Limb (tissue), 2 donors: ENCODE measurements at regions not wholly inside any gene's neighbourhood (a gene's known extent, or its start where the extent isn't known, plus 50 kb on each side); places are given as distances from the start of the nearest gene placed in this dataset.
"Not testable (repeated sequence)": the region's sequence is repeated elsewhere in the genome, so short reads cannot be mapped to it uniquely, and the experiment has no call there.

Source experiments
- DNase-seq, 2 donors: peaks; one replicate each; pipeline ENCODE4 v3.0.0-alpha.2; 2016; ENCODE audit errors: extremely low spot score in 2 of 2

DNA sequence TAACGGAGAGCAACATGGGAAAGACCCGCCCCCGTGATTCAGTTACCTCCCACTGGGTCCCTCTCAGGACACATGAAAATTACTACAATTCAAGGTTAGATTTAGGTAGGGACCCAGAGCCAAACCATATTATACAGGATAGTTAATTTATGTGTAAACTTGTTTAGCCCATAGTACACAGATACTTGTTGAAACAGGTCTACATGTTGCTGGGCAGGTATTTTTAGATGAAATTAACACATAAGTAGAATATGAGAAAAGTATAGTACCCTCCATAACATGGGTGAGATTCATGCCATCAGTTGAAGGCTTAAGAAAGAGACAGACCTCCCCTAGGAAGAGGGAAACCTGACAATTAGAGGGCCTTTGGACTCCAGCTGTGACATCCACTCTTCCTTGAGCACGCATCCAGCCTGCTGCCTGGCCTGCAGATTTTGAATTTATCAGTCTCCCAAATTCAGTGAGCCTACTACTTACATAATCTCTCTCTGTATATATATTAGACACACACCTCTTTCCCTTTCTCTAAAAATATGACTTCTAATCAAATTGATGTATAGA, 463.5 kb upstream of the NETO1 start:
- DNase-seq: no peak

DNA sequence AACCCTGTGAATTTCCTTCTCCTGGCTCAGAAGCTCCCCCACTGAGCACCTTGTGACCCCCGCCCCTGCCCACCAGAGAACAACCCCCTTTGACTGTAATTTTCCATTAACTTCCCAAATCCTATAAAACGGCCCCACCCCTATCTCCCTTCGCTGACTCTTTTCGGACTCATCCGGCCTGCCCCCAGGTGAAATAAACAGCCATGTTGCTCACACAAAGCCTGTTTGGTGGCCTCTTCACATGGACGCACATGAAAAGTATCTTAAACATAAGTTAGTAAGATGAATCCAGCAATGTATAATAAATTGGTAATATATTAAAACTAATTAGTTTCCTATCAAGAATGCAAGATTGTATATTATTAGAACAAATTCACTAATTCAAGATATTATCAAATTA, 462.3 kb upstream of the NETO1 start:
- not testable (repeated sequence) for DNase-seq

DNA sequence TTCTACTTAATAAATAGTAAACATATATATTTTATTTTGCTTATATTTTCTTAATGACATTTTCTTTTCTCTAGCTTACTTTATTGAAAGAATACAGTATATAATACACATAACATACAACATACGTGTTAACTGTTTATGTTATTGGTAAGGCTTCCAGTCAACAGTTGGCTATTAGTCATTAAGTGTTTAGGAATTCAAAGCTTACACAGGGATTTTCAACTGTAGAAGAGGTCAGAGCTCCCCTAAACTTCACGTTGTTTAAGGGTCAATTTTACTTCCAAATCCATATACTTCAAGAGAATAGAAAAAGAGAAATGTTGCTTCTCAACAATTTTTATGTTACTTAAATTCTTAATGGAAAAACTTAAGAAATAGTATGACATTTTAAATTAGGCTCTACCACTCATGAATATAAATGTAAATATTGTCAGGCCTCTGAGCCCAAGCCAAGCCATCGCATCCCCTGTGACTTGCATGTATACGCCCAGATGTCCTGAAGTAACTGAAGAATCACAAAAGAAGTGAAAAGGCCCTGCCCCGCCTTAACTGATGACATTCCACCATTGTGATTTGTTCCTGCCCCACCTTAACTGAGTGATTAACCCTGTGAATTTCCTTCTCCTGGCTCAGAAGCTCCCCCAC, 456.5 kb upstream of the NETO1 start:
- DNase-seq: not testable (repeated sequence)

DNA sequence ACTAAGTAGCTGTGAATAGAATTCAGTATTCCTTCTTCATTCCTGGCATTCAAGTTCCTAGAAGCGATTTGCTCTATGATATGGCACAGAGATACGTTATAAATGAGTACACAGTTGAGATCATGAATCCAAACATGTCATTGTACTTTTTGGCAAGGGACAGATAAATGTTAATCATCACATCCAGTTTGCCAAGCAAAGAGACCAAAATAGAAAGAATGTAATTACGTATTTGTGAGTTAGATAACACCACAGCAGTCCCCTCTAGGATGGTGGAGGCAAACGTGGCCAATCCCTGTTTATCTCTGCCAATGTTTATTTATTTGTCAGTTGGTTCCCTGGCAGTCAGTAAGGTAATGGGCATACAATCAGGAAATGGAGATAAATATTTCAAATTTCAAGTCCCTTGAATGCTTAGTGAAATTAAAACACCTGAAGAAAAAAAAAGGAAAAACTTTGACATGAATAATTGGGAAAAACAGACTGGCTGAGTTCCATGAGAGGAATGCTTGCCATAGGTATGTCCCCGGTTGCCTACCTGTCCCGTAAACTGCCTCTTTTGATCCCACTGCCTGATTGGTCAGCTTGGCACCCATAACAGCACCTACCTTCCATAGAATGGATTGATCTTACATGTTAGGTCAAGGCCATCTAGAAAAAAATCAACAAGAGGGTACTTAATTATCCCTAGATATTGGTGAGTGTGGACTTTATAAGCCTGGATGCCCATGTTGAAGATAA, 451.1 kb upstream of the NETO1 start:
- DNase-seq: no peak

DNA sequence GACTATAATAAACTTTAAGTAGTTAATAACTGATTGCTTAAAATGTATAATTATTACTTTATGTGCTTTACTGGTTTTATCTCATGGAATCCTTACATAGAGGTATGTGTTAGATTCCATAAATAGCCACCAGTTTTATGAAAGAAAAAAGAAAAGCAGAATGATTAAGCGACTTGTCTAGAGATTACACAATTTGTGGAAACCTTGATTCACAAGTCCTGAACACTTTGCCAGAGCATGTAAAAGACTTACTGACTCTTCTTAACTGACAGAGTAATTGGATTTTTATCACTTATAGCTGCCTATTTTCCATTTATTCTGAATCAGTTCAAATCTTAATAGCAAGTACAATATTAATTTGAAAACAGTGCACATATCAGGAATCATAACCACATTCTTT, 448.7 kb upstream of the NETO1 start:
- no peak for DNase-seq

DNA sequence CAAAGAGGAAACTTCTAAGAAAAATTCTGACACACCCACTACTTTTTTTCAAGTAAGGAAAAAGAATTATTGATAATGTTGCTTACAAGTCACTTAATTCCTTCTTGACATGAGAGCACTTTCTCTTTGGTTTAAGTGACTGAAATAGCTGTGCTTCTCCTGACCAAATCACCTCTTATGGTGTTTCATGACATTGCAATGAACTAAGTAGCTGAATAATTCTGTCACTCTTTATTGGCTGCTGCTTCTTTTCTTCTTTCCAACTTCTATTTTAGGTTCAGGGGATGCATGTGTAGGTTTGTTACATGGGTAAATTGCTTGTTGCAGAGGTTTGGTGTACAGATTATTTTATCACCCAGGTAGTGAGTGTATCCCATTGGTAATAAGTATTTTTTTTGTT, 447.6 kb upstream of the NETO1 start:
- DNase-seq: no peak

DNA sequence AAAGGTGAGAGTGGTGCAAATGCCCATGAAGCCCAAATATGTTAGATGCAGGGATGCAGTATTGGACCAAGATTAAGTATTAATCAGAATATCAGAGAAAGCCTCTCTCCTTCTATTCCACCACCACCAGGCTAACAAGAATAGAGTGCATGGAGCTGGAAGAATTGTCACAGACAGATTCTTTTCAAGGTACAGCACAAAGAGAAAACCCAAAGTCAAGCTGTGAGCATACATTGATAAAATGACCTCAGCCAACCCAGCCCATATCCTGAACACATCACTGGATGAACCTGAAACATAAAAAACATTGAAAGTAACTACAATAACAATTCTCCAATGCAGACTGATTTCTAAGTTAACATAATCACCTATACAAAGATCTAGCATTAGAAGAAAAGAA, 445.7 kb upstream of the NETO1 start:
- DNase-seq: no peak

DNA sequence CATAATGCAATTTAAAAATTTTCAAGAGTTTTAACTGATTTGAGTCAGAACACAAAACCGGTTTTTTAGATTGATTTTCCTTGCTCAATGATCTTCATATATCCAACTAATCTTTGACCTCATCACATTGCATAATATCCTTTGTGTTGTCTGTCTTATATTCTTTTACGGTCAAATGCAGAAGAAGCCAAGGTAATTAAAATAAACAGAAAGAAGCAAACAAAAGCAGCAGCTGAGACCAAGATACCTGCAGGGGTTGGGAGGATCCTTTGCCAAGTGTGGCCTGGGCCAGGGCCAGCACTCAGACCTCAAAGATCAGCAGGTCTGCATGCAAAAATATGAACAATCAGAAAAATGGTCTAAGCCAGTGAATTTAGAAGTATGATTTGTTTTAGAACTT, 428.9 kb upstream of the NETO1 start:
- DNase-seq: no peak

DNA sequence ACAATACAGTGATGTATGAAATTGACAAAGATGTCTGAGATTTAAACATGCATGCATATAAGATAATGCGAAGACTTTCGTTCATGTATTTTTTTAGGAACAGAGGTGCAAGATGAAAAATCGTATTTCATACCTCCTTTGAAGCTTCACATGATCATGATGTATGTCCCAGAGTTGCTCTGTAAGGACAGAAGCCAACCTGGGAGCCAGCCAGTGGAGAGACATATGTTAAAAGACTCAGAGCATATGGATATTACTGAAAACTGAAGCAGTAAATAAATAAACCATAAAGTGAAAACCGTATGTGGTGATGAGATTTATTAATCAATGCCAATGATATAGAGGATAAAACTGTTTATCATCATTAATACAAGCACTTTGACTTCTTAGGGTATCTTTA, 424.4 kb upstream of the NETO1 start:
- no peak for DNase-seq

DNA sequence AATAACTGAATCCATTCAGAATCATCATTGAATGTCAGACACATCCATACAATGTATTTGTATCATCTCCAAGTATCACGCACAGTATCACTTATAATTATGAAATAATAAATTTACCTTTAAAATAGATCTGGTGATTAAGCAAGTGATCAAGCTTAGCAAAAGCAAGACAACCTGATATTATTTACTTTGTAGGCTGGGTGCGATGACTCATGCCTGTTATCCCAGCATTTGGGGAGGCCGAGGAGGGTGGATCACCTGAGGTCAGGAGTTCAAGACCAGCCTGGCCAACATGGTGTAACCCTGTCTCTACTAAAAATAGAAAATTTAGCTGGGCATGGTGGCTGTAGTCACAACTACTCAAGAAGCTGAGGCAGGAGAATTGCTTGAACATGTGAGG, 421.0 kb upstream of the NETO1 start:
- DNase-seq: no peak

DNA sequence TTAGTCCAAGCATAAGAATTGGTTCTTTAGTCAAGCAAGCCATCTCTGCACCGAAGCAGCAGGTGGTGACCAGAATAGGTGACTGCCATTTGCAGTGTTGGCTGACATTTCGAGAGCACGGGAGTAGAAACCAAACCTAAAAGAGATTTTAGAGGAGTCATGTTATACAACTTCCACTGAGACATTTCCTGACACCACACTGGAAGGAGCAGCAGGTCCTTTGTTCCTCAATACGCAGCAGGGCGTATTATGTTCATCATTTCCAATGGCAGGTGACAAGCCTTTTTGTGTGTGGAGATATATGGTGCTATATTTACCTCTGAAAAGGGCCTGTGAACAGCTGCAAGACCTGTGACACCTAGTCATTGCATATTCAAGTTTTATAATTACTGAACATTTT, 418.8 kb upstream of the NETO1 start:
- DNase-seq: no peak

DNA sequence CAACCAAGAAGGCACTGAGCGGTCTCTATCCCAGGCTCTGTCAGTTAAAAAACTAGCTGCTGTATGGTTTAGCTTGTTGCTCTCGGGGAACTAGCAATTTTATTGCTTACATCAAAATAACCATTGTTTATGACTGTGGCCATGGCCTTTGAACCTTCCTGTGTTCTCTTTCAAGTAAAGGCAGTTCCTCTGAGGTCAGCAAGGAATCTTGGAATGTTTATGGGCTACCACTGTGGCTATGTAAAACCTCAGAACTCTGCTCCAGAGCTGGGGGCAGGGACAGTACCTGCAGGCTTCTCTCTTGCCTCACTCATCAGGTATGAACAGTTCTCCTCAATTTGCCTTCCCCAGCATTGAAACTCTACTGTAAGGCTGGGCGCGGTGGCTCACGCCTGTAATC, 416.0 kb upstream of the NETO1 start:
- DNase-seq: no peak

DNA sequence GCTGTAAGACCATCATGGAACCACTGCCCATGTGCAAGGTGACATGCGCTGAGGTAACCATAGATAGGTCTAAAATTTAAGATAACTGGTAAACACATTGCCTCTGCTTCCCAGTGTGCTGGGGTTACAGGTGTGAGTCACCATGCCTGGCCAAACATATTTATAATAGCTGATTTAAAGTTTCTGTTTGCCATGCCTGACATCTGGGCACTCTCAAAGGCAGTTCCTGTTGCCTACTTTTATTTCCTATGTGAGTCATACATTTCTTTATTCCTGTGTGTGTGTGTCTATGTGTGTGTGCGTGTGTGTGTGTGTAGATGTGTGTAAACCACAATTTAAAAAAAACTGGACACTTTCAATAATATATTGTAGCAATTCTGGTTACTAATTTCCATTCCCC, 415.2 kb upstream of the NETO1 start:
- no peak for DNase-seq

DNA sequence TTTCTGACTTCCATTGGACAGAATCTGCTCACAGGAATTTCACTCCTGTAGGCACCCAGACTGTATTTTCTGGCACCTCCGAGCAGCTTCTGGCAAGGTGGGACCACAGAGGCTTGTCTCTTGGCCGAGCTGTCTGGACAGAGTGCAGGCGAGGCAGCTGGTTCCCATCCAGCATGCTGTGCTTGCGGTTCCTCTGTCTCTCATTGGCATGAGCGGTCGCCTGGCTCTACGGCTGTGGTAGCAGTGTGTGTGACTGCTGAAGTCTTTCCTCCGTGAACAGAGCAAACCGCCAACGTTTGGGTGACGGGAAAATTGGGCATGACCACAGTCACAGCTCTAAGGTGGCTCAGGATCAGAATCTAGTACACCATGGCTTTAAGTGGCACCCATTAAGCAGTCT, 411.7 kb upstream of the NETO1 start:
- DNase-seq: no peak

DNA sequence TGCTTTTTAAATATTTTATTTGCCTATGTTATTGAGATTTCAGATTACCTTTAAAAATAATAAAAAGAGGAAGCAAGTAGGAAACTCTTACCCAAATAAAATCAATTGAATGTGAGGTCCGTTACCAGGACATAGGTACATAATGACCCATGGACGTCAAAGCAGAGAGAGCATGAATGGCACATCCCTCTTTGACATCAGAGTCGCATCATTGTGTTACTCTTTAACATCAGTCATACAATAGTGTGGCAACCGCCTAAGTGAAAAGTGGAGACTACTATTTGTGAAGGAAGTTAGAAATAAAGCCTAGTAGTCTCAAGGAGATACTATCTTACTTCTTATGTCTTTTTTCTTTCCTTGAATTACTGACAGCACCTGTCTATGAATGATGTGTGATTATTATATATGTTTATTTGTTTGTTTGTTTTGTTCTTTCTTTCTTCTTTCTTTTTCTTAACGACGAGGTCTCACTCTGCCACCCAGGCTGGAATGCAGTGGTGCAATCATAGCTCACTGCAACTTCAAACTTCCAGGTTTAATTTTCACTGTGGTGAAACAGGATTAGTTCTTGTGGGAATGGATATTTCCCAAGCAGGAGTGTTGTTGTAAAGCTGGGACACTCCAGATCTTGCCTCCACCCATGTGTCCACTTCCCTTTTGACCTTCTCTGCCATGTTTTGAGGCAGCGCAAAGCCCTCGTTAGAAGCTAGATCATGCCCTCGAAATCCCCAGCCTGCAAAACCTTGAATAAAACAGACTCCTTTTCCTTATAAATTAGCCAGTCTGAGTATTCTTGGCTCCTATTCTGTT, 407.2 kb upstream of the NETO1 start:
- DNase-seq: no peak

DNA sequence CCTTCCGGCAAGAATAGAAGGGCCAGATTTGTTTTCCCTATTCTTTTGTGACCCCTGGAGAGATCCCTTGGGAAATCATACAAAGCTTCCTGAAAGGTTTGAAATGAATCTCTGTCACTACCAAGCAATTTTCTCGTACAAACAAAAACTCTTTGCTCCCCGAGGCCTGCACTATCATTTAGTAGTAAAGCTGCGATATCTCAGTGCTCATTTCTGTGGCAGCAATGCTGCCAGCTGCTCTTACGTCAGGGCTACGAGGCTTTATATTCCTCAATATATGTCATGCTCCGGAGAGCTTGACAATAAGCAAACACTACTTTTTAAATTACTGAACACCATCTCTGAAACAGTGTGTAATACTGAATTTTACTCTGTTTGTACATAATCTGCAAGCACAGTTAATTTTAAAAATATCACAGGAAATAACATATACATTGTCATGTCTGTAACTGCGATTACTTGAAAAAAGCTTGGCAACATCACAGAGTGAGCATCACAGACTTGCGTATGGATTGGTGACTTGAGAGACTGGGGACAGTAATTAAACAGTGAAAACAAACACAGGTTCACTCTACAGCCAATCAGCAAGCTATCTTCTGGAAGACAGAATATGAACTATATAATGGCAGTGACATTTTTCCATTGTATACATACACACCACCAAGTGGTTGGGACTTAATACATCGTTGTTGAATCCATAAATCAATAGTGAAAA, 403.3 kb upstream of the NETO1 start:
- DNase-seq: no peak

DNA sequence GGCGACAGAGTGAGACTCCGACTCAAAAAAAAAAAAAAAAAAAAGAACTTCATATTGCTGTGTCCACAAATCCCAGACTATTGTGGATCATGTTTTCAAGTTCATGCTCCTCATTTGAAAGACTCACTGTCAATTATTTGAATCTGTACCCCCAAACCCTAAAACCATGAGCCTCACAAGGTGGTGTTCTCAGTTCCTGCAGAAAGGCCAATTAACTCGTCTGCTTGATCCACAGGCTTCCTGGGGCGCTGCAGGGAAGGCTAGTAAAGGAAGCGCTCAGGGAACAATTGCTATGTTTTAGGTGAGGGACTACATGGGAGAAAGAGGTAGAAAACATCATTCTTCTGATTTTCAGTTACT, 396.8 kb upstream of the NETO1 start:
- DNase-seq: no peak

DNA sequence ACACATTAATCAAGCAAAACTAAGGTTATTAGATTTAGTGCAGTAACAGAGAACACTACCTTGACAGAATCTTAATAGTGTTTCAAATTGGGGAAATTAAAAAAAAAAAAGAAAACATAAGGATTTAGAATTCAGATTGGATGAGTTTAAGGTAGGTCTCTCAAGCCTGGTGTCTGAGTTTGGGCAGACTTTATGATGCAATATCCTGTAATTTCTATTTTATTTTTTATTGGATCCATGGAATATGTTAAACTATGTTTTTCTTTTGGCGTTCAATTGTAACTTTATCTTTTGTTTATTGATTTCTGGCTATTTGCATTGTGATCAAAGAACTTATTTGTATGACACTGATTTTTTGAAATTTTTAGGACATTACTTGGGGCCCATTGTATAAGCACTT, 394.1 kb upstream of the NETO1 start:
- DNase-seq: no peak

DNA sequence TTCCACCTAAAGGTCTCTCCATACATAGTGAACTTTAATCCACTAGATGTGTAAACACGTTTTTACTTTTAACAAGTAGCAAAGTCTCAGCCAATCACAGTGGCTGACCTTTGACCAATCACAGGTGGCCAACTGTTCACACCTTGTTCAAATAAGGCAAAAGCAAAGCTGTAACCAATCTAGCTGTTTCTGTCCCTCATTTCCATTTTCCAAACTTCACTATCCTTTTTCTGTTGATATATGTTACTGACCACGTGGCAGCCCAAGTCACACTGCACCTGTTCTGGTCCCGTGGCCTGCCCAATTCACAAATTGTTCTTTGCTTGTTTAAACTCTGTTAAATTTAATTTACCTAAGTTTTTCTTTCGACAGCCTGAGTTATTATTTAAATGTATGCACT, 393.5 kb upstream of the NETO1 start:
- no peak for DNase-seq

DNA sequence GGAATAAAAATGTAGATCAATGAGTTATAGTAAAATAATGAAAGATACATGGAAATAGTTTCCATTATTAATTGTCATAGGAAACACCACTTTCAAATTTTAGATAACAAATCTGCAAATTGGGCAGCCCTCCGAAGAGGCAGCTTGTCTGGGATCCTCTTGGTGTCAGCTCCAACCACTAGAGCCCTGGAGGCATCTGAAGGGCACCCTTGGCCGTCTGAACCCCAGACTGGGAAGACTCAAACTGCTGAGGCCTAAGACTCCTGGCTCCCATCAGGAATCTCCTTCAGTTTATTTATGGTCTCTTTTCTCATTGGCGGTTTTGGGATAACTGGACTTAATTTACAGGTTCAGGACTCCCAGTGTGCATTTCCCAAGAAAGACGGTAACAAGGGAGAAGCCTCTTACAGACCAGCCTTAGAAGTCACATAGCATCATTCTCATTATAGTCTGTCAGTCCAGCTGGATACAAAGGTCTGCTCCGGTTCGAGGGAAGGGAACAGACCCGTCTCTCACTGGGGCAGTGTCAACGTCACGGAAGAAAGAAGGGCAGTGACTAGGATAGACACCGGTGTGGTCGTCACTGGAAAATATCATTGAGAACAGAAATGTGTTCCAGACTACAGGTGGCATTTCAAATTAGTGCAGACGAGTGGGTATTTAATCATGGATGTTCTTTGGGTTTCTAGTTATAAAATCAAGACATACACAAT, 390.7 kb upstream of the NETO1 start:
- no peak for DNase-seq

DNA sequence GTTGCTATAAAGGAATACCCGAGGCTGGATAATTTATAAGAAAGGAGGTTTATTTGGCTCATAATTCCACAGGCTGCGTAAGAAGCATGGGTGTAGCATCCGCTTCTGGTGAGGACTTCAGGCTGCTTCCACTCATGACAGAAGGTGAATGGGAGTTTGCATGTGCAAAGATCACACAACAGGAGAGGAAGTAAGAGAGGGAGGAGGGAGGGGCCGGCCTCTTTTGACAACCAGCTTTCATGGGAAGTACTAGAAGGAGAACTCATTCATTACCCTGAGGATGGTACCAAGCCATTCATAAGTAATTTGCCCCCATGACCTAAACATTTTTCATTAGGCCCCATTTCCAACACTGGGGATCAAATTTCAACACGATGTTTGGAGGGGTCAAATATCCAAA, 386.8 kb upstream of the NETO1 start:
- DNase-seq: no peak
